NCI-H526 treated with DMSO at 0.1 percent for 48 hours (cell line): ENCODE measurements at regions not wholly inside any gene's neighbourhood (a gene's known extent, or its start where the extent isn't known, plus 50 kb on each side); places are given as distances from the start of the nearest gene placed in this dataset.

Experiments used
- DNase-seq: peaks from one replicate; lab custom pipeline; 2025; lab: John Stamatoyannopoulos, UW

DNA sequence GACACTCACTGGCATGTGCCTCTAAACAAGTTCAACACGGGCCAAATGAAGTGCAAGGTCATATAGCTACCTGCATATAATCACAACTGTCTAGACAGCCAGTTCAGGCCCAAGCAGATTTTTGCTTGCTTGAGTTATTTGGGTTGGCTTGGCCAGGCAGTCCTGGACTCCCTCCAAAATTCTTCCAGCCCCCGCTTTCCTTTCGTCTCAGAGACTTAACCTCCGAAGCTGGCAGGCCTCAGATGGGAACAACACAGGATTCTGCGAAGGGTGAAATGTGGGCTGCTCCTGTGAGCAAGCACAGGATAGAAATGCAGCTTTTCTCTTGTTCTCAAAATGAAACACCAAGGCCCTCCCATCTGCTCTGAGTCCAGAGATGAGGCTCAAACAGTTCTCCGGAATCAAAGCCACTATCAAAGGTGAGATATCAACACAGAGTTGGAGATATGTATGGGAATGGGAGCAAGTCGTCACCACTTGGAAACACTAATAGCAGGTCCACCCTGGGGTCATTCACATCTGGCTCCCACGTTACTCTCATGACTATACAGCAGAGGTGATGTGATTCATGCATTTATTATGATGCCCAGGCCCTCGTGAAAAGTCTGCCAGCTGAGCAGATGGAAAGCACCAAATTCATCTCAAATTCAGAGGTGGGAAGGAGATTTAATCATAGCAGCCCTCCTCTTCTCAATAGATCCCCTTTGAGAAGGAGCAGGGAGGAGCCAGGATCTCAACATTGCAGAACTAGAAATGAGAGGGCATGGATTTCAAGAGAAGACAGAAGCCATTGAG is 389.8 kb downstream of the NUAK1 start:
- no peak for DNase-seq

- DNase-seq, result no peak
These were observed 388.7 kb downstream of the NUAK1 start for GRCh38 chr12:105750096-105750495.

DNA sequence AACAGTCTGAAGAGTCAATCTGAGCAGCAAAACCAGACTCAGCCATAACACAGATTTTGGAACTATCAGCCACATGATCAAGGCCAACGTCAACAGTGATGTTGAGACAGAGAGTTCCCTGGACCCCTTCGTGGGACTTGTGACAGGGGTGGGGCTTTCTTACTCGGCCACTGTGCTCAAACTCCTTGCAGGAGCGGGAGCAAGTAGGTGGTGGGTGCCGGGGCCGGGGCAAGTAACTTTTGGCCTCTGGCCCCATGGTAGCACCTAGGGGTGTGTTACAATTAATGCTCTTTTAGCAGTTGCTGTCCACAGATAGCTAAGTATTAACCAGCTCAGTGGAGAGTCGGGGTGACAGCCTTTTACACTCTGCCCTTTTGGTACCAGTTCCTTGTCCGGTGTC is 384.4 kb downstream of the NUAK1 start:
- DNase-seq, result no peak

DNA sequence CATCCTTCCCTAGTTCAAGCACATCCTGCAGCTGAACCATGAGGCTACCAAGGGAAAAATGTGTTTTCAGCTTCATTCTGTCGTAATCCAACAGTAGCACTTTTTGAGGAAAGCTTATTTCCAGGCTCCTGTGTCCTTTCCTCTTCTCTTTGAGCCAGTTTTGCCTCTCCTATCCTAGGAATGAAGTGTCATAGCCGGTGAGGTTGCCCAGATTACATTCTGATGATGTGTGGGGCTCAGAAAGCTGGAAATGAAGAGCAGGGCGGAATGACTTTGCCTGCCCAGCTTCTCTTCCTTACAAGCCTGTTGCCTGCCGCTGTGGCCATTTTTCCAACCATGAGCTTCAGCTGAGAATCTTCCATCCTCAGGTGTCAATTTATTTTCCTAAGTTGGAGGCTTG is 381.8 kb downstream of the NUAK1 start:
- DNase-seq, result no peak

GRCh38 chr12:105759149-105759548 is 379.6 kb downstream of the NUAK1 start:
- DNase-seq, result no peak

GRCh38 chr12:105761075-105761474 is 377.7 kb downstream of the NUAK1 start:
- DNase-seq, result no peak

DNA sequence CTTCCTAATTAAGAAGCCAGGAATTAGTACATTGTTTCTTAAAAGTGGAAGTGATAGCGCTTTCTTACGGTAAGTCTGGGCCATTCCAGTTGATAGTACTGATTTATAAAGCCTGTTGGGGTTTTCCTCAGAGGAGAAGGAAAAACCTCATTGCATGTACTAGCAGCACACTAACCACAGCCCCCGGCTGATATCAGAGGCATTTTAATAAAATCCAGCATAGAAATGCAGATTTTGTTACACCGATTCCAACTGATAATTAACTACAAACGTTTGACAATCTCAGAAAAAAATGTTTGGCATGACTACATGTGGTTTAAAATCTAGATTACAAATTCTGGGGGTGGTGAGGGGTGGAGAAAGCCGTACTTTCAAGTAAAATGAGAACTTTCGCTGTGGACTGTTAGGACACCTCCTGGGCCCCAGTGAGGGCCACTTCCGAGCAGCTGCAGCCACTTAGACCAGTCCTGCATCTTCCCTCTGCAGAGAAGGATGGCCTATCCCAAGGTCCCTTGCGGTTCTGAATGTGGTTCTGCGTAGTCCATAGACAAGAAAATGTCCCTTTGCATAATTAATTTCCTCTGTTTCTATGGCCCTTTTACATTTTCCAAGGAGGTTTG is 374.4 kb downstream of the NUAK1 start:
- DNase-seq, result no peak

GRCh38 chr12:105765053-105766014 is 373.4 kb downstream of the NUAK1 start:
- DNase-seq, result no peak

- DNase-seq, result no peak
These were observed 372.7 kb downstream of the NUAK1 start for GRCh38 chr12:105766029-105766428.

DNA sequence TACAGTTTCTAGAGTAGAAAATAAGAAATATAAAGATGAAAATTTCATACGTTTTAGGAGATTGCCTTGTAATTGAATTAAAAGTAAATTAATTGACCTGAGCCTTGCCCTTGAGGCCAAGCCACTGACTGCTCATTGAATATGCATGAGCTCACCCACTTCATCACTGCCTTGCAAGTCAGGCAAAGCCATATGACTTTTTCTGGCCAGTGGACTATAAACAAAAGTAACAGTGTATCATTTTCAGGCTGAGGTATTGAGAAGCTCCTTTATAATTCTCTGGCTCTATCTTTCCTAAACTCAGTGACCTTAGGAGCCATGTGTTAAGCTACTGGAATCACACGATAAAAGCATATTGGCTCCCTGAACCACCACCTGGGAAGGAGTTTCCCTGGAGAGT is 369.3 kb downstream of the NUAK1 start:
- no peak for DNase-seq

DNA sequence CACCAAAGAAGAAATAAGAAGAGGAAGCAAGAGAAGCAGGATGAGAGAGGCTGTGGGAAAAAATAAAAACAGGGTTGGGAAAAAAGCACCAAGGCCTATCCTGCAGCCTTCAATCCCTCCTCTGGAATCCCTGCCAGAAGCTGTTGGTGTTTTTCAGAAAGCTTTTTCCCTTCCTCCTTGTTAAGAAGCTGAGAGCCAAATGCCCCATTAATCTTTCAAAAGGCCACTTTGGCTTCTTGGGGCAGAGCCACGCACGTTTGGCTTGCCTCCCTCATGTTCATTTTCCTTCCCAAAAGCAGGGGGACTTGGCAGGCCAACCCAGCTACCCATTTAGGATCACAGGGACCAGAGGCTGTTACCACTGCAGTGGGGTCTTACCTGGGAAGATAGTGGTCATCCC is 365.3 kb downstream of the NUAK1 start:
- DNase-seq, result no peak

GRCh38 chr12:105774037-105774436 is 364.7 kb downstream of the NUAK1 start:
- no peak for DNase-seq

GRCh38 chr12:105775343-105775742 is 363.4 kb downstream of the NUAK1 start:
- no peak for DNase-seq

- no peak for DNase-seq
These were observed 354.5 kb downstream of the NUAK1 start for GRCh38 chr12:105783983-105784947.

GRCh38 chr12:105793421-105793820 is 345.3 kb downstream of the NUAK1 start:
- DNase-seq, result no peak

- DNase-seq, result no peak
These were observed 340.4 kb downstream of the NUAK1 start for GRCh38 chr12:105798256-105798845.

DNA sequence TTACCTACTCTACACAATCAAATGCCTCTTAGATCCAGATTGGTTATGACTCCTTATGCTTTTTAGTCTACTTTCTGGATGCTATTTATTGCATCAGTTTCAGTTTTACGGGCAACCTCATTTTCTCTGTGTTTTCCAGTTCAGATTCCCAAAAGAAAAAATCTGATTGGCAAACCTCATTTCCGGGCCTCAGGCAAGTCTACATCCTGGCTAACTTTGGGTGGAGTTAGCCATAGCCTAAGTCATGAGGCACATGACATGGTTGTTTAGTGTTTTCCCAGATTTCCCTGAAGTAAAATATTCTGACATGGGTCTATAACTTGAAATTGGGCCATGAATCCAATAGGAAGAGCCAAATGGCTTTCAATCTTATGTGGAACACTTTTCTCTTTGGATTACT is 339.7 kb downstream of the NUAK1 start:
- DNase-seq, result no peak

DNA sequence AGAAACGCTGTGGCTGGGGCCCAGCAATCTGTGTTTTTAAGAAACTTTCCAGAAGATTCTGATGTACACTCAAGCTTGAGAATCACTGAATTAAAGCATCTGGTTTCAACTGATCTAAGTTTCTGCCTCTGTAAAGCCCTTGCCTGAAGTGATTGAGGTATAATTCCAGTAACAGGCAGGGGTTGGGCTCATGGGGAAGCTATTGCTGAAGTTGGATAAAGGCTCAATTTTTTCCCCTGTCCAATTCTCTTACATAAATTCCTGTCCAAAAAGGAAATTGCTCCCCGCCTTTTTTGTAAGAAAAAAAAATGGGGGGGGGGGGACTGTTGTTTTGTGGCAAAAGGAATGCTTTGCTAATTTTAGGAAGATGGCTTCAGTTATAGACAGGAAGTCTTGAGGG is 337.4 kb downstream of the NUAK1 start:
- DNase-seq, result no peak

DNA sequence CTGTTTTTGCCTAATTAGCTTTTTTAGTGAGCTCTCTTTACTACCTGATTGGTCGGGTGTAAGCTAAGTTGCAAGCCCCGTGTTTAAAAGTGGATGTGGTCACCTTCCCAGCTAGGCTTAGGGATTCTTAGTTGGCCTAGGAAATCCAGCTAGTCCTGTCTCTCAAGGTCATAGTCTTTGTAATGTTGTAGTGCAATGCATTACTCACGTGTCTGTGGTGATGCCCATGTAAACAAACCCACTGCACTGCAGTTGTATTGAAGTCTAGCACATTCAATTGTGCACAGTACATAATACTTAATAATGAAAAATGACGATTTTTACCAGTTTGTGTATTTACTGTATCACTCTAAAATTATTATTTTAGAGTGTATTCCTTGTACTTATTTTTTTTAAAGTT is 335.5 kb downstream of the NUAK1 start:
- DNase-seq, result no peak

GRCh38 chr12:105804591-105805265 is 334.0 kb downstream of the NUAK1 start:
- no peak for DNase-seq
